Muscle of leg (tissue), 3 donors: ENCODE measurements at regions not wholly inside any gene's neighbourhood (a gene's known extent, or its start where the extent isn't known, plus 50 kb on each side); places are given as distances from the start of the nearest gene placed in this dataset.

Experiments used
- DNase-seq: peaks from one replicate; pipeline ENCODE4 v3.0.0; 2013
- H3K27ac ChIP-seq: one replicate; pipeline ENCODE4 v1.5.1; 2013; ENCODE audit warnings: mild to moderate bottlenecking, low read length, control low read depth
- H3K27me3 ChIP-seq: one replicate; pipeline ENCODE4 v1.6.1; 2013; ENCODE audit warnings: low read length; ENCODE audit not compliant: control insufficient read depth, insufficient read depth
- H3K36me3 ChIP-seq: one replicate; pipeline ENCODE4 v1.6.1; 2013; ENCODE audit warnings: low read length; ENCODE audit not compliant: control insufficient read depth, insufficient read depth
- H3K4me1 ChIP-seq: one replicate; pipeline ENCODE4 v1.6.1; 2013; ENCODE audit warnings: low read length; ENCODE audit not compliant: control insufficient read depth, insufficient read depth
- H3K4me3 ChIP-seq: one replicate; pipeline ENCODE4 v1.5.1; 2013; ENCODE audit warnings: low read length, control low read depth
- H3K9me3 ChIP-seq: replicated peaks from 2 replicates; pipeline ENCODE4 v1.6.1; 2013; ENCODE audit warnings: low read depth, low read length; ENCODE audit not compliant: control insufficient read depth
- WGBS: methylation state at CpG from one replicate; pipeline ENCODE4 v1.1.5; 2013; ENCODE audit warnings: missing lambda C conversion rate; ENCODE audit not compliant: insufficient coverage; 5-methylcytosine and 5-hydroxymethylcytosine counted together

GRCh38 chr3:76352051-76352450, 566.7 kb upstream of the ZNF717 start:
- Histone ChIP-seq H3K4me3 (no peak overlapping the region), H3K27ac (no peak overlapping the region), H3K27me3 (no peaks in the 10 kb centered on the region), H3K36me3 (no peaks in the 10 kb centered on the region), H3K4me1 (no peaks in the 10 kb centered on the region), H3K9me3 (no peaks in the 10 kb centered on the region)
- DNase-seq, result no peak
- WGBS, result no CpG with 5 or more reads among the region's 1 CpG

- Histone ChIP-seq H3K4me3 (no peak overlapping the region), H3K36me3 (no peaks in the 10 kb centered on the region), H3K27ac (no peak overlapping the region), H3K4me1 (no peaks in the 10 kb centered on the region), H3K27me3 (no peaks in the 10 kb centered on the region), H3K9me3 (no peaks in the 10 kb centered on the region)
- no peak for DNase-seq
- WGBS, result no CpG with 5 or more reads among the region's 9 CpGs
Observed at GRCh38 chr3:76352511-76353284, 567.3 kb upstream of the ZNF717 start.

- Histone ChIP-seq H3K27me3 (no peaks in the 10 kb centered on the region), H3K36me3 (no peaks in the 10 kb centered on the region), H3K27ac (no peak overlapping the region), H3K9me3 (no peaks in the 10 kb centered on the region), H3K4me3 (no peak overlapping the region), H3K4me1 (no peaks in the 10 kb centered on the region)
- no peak for DNase-seq
- 49% methylated on average over 3 of the region's 9 CpGs for WGBS
Observed at GRCh38 chr3:76353683-76354082, 568.3 kb upstream of the ZNF717 start.

GRCh38 chr3:76361010-76361409, 575.7 kb upstream of the ZNF717 start:
- Histone ChIP-seq H3K36me3 (no peaks in the 10 kb centered on the region), H3K27ac (no peak overlapping the region), H3K4me3 (no peak overlapping the region), H3K27me3 (no peaks in the 10 kb centered on the region), H3K4me1 (no peaks in the 10 kb centered on the region), H3K9me3 (no peaks in the 10 kb centered on the region)
- no peak for DNase-seq
- no CpG with 5 or more reads among the region's 1 CpG for WGBS

- no peaks in the 10 kb centered on the region for H3K36me3 ChIP-seq
- 96% methylated on average over 4 of the region's 6 CpGs for WGBS
- no peak for DNase-seq
- H3K27ac ChIP-seq, result no peak overlapping the region
- H3K4me1 ChIP-seq, result no peaks in the 10 kb centered on the region
- no peaks in the 10 kb centered on the region for H3K9me3 ChIP-seq
- H3K4me3 ChIP-seq, result no peak overlapping the region
- no peaks in the 10 kb centered on the region for H3K27me3 ChIP-seq
Observed at GRCh38 chr3:76362643-76363042, 577.3 kb upstream of the ZNF717 start.

GRCh38 chr3:76365275-76365674, 579.9 kb upstream of the ZNF717 start:
- no peak overlapping the region for H3K4me3 ChIP-seq
- no peaks in the 10 kb centered on the region for H3K9me3 ChIP-seq
- no peaks in the 10 kb centered on the region for H3K27me3 ChIP-seq
- no peaks in the 10 kb centered on the region for H3K36me3 ChIP-seq
- DNase-seq, result no peak
- no peaks in the 10 kb centered on the region for H3K4me1 ChIP-seq
- no CpG with 5 or more reads among the region's 3 CpGs for WGBS
- no peak overlapping the region for H3K27ac ChIP-seq

GRCh38 chr3:76367281-76367680, 581.9 kb upstream of the ZNF717 start:
- no CpG with 5 or more reads among the region's 2 CpGs for whole genome bisulfite sequencing
- DNase-seq, result no peak
- no peaks in the 10 kb centered on the region for H3K4me1 ChIP-seq

GRCh38 chr3:76369170-76369569, 583.8 kb upstream of the ZNF717 start:
- Histone ChIP-seq H3K4me3 (no peak overlapping the region), H3K9me3 (no peaks in the 10 kb centered on the region), H3K4me1 (no peaks in the 10 kb centered on the region), H3K27ac (no peak overlapping the region), H3K36me3 (no peaks in the 10 kb centered on the region), H3K27me3 (no peaks in the 10 kb centered on the region)
- no peak for DNase-seq
- WGBS, result 88% methylated on average over 1 of the region's 5 CpGs

More at GRCh38 chr3:76367281-76367680, 581.9 kb upstream of the ZNF717 start:
- H3K27ac ChIP-seq, result no peak overlapping the region
- no peaks in the 10 kb centered on the region for H3K27me3 ChIP-seq
- no peak overlapping the region for H3K4me3 ChIP-seq
- H3K9me3 ChIP-seq, result no peaks in the 10 kb centered on the region
- no peaks in the 10 kb centered on the region for H3K36me3 ChIP-seq

GRCh38 chr3:76370749-76371520, 585.6 kb upstream of the ZNF717 start:
- Histone ChIP-seq H3K4me1 (no peaks in the 10 kb centered on the region), H3K27ac (no peak overlapping the region), H3K27me3 (no peaks in the 10 kb centered on the region), H3K9me3 (no peaks in the 10 kb centered on the region), H3K4me3 (no peak overlapping the region), H3K36me3 (no peaks in the 10 kb centered on the region)
- WGBS, result 50% methylated on average over 1 of the region's 4 CpGs
- no peak for DNase-seq

- no peaks in the 10 kb centered on the region for H3K36me3 ChIP-seq
- H3K27me3 ChIP-seq, result no peaks in the 10 kb centered on the region
- H3K27ac ChIP-seq, result no peak overlapping the region
- H3K9me3 ChIP-seq, result no peaks in the 10 kb centered on the region
- DNase-seq, result no peak
- WGBS, result no CpG with 5 or more reads among the region's 2 CpGs
- H3K4me3 ChIP-seq, result no peak overlapping the region
- no peaks in the 10 kb centered on the region for H3K4me1 ChIP-seq
Observed at GRCh38 chr3:76372497-76372896, 587.1 kb upstream of the ZNF717 start.
